Trophoblast cell (in vitro differentiated cells and primary cell): ENCODE measurements at regions not wholly inside any gene's neighbourhood (a gene's known extent, or its start where the extent isn't known, plus 50 kb on each side); places are given as distances from the start of the nearest gene placed in this dataset.

ENCODE experiments used
- DNase-seq, 2 donors: peaks; one replicate each; pipeline ENCODE4 v3.0.0-alpha.2; 2016
- H2AFZ ChIP-seq: 2 replicates; pipeline ENCODE4 v1.6.1; 2013; ENCODE audit warnings: low read length, moderate library complexity, mild to moderate bottlenecking; ENCODE audit not compliant: insufficient read depth, poor library complexity
- H2AK5ac ChIP-seq: 2 replicates; pipeline ENCODE4 v1.6.1; 2013; ENCODE audit warnings: mild to moderate bottlenecking, low read length
- H2BK120ac ChIP-seq: 2 replicates; pipeline ENCODE4 v1.6.1; 2013; ENCODE audit warnings: low read length, mild to moderate bottlenecking, moderate library complexity; ENCODE audit not compliant: insufficient read depth, poor library complexity
- H2BK12ac ChIP-seq: 2 replicates; pipeline ENCODE4 v1.6.1; 2013; ENCODE audit warnings: mild to moderate bottlenecking, low read length, moderate library complexity
- H2BK5ac ChIP-seq: 2 replicates; pipeline ENCODE4 v1.6.1; 2013; ENCODE audit warnings: low read length, low read depth, moderate library complexity, mild to moderate bottlenecking; ENCODE audit not compliant: poor library complexity
- H3K14ac ChIP-seq: 2 replicates; pipeline ENCODE4 v1.6.1; 2013; ENCODE audit warnings: mild to moderate bottlenecking, low read length
- H3K18ac ChIP-seq: 2 replicates; pipeline ENCODE4 v1.6.1; 2013; ENCODE audit warnings: mild to moderate bottlenecking, low read length
- H3K23ac ChIP-seq: 2 replicates; pipeline ENCODE4 v1.6.1; 2013; ENCODE audit warnings: low read length
- H3K27ac ChIP-seq: 2 replicates; pipeline ENCODE4 v1.5.1; 2013; ENCODE audit warnings: low read depth, mild to moderate bottlenecking, inconsistent platforms, low read length, moderate library complexity
- H3K27me3 ChIP-seq: 2 replicates; pipeline ENCODE4 v1.6.1; 2013; ENCODE audit warnings: inconsistent platforms, mild to moderate bottlenecking, low read length, moderate library complexity; ENCODE audit not compliant: insufficient read depth
- H3K36me3 ChIP-seq, 2 experiments: 1 replicate in 1 of 2; 2 replicates in 1 of 2; pipeline ENCODE4 v1.6.1; 2013; ENCODE audit warnings: low read length in 2 of 2, mild to moderate bottlenecking in 2 of 2, moderate library complexity in 1 of 2; ENCODE audit not compliant: insufficient read depth in 2 of 2, control insufficient read depth in 1 of 2
- H3K4ac ChIP-seq: 2 replicates; pipeline ENCODE4 v1.6.1; 2013; ENCODE audit warnings: low read depth, mild to moderate bottlenecking, low read length, moderate library complexity
- H3K4me1 ChIP-seq, 2 experiments: 1 replicate in 1 of 2; 2 replicates in 1 of 2; pipeline ENCODE4 v1.6.1; 2013; ENCODE audit warnings: low read length in 2 of 2, mild to moderate bottlenecking in 2 of 2, moderate library complexity in 1 of 2; ENCODE audit not compliant: insufficient read depth in 2 of 2, control insufficient read depth in 1 of 2
- H3K4me2 ChIP-seq: 2 replicates; pipeline ENCODE4 v1.6.1; 2013; ENCODE audit warnings: inconsistent platforms, mild to moderate bottlenecking, low read length, moderate library complexity
- H3K4me3 ChIP-seq: 2 replicates; pipeline ENCODE4 v1.5.1; 2013; ENCODE audit warnings: mild to moderate bottlenecking, low read depth, low read length, inconsistent platforms
- H3K79me1 ChIP-seq: one replicate; pipeline ENCODE4 v1.6.1; 2013; ENCODE audit warnings: low read length
- H3K79me2 ChIP-seq: 2 replicates; pipeline ENCODE4 v1.6.1; 2013; ENCODE audit warnings: low read length, mild to moderate bottlenecking; ENCODE audit not compliant: control insufficient read depth, insufficient read depth, poor library complexity
- H3K9ac ChIP-seq: 2 replicates; pipeline ENCODE4 v1.6.1; 2013; ENCODE audit warnings: mild to moderate bottlenecking, low read length
- H3K9me3 ChIP-seq: 2 replicates; pipeline ENCODE4 v1.6.1; 2013; ENCODE audit warnings: low read depth, mild to moderate bottlenecking, control low read depth, inconsistent platforms, low read length; ENCODE audit not compliant: insufficient read depth
- H4K12ac ChIP-seq: 2 replicates; pipeline ENCODE4 v1.6.1; 2013; ENCODE audit warnings: low read depth, mild to moderate bottlenecking, low read length, moderate library complexity
- H4K8ac ChIP-seq: 2 replicates; pipeline ENCODE4 v1.6.1; 2013; ENCODE audit warnings: low read depth, mild to moderate bottlenecking, low read length, moderate library complexity
- H4K91ac ChIP-seq: one replicate; pipeline ENCODE4 v1.6.1; 2013; ENCODE audit warnings: low read depth, mild to moderate bottlenecking, low read length, moderate library complexity
- WGBS: extraction: QIAGEN DNeasy Blood & Tissue Kit; methylation state at CpG from one replicate; pipeline ENCODE4 v1.1.7; 2013; ENCODE audit warnings: missing lambda C conversion rate; ENCODE audit not compliant: insufficient read length, insufficient coverage; ENCODE audit errors: extremely low coverage; 5-methylcytosine and 5-hydroxymethylcytosine counted together

- H3K9ac ChIP-seq, result no peak overlapping the region
- H4K91ac ChIP-seq, result no peak overlapping the region
- H2BK12ac ChIP-seq, result no peak overlapping the region
- no peak overlapping the region for H2BK120ac ChIP-seq
- DNase-seq, result no peak
- H2AFZ ChIP-seq, result no peak overlapping the region
- H4K12ac ChIP-seq, result no peak overlapping the region
- no peak overlapping the region for H2AK5ac ChIP-seq
- no peaks in the 10 kb centered on the region for H3K4me1 ChIP-seq
- H3K9me3 ChIP-seq, result no peaks in the 10 kb centered on the region
- H3K27ac ChIP-seq, result no peak overlapping the region
- H3K79me1 ChIP-seq, result no peaks in the 10 kb centered on the region
- no peak overlapping the region for H3K23ac ChIP-seq
- H3K79me2 ChIP-seq, result no peaks in the 10 kb centered on the region
- WGBS, result no CpG with 5 or more reads among the region's 2 CpGs
- no peaks in the 10 kb centered on the region for H3K36me3 ChIP-seq
- H3K4me2 ChIP-seq, result no peak overlapping the region
- no peaks in the 10 kb centered on the region for H3K27me3 ChIP-seq
- H3K14ac ChIP-seq, result no peak overlapping the region
- H2BK5ac ChIP-seq, result no peak overlapping the region
- H3K4ac ChIP-seq, result no peak overlapping the region
- no peak overlapping the region for H3K18ac ChIP-seq
- H3K4me3 ChIP-seq, result no peak overlapping the region
- H4K8ac ChIP-seq, result no peak overlapping the region
Observed at GRCh38 chr2:183214680-183215079, 90.4 kb downstream of the NUP35 start.

- DNase-seq, result no peak
- H2AFZ ChIP-seq, result no peak overlapping the region
- no CpG with 5 or more reads among the region's 1 CpG for WGBS
- no peak overlapping the region for H2BK120ac ChIP-seq
- H3K9me3 ChIP-seq, result no peaks in the 10 kb centered on the region
- H3K14ac ChIP-seq, result no peak overlapping the region
- H3K4me2 ChIP-seq, result no peak overlapping the region
- H4K8ac ChIP-seq, result no peak overlapping the region
- H4K91ac ChIP-seq, result no peak overlapping the region
- no peaks in the 10 kb centered on the region for H3K79me2 ChIP-seq
- no peaks in the 10 kb centered on the region for H3K4me1 ChIP-seq
- H3K23ac ChIP-seq, result no peak overlapping the region
- no peak overlapping the region for H3K4me3 ChIP-seq
- no peaks in the 10 kb centered on the region for H3K36me3 ChIP-seq
- H3K18ac ChIP-seq, result no peak overlapping the region
- no peak overlapping the region for H2BK12ac ChIP-seq
- H3K9ac ChIP-seq, result no peak overlapping the region
- no peak overlapping the region for H3K27ac ChIP-seq
- no peak overlapping the region for H4K12ac ChIP-seq
- H3K27me3 ChIP-seq, result no peaks in the 10 kb centered on the region
- no peaks in the 10 kb centered on the region for H3K79me1 ChIP-seq
- H3K4ac ChIP-seq, result no peak overlapping the region
- H2AK5ac ChIP-seq, result no peak overlapping the region
- no peak overlapping the region for H2BK5ac ChIP-seq
Observed at GRCh38 chr2:183215917-183216316, 91.7 kb downstream of the NUP35 start.

- H4K8ac ChIP-seq, result no peak overlapping the region
- H2AK5ac ChIP-seq, result no peak overlapping the region
- H2BK12ac ChIP-seq, result no peak overlapping the region
- no peaks in the 10 kb centered on the region for H3K79me1 ChIP-seq
- no peak overlapping the region for H2BK120ac ChIP-seq
- H3K4me3 ChIP-seq, result no peak overlapping the region
- no peak overlapping the region for H4K91ac ChIP-seq
- H3K4me1 ChIP-seq, result no peaks in the 10 kb centered on the region
- no peak overlapping the region for H3K4ac ChIP-seq
- no peak overlapping the region for H3K27ac ChIP-seq
- H4K12ac ChIP-seq, result no peak overlapping the region
- no peak overlapping the region for H3K23ac ChIP-seq
- H2BK5ac ChIP-seq, result no peak overlapping the region
- no peaks in the 10 kb centered on the region for H3K9me3 ChIP-seq
- H3K18ac ChIP-seq, result no peak overlapping the region
- no peaks in the 10 kb centered on the region for H3K36me3 ChIP-seq
- no peak overlapping the region for H3K9ac ChIP-seq
- peak in 1 of 2 donors; percentile 55 for DNase-seq
- H3K14ac ChIP-seq, result no peak overlapping the region
- H3K27me3 ChIP-seq, result no peaks in the 10 kb centered on the region
- WGBS, result no CpG with 5 or more reads among the region's 3 CpGs
- no peak overlapping the region for H3K4me2 ChIP-seq
- no peaks in the 10 kb centered on the region for H3K79me2 ChIP-seq
- H2AFZ ChIP-seq, result no peak overlapping the region
Observed at GRCh38 chr2:183219888-183220287, 95.6 kb downstream of the NUP35 start.

- H2AK5ac ChIP-seq, result no peak overlapping the region
- DNase-seq, result no peak
- no peak overlapping the region for H2BK12ac ChIP-seq
- H3K4me2 ChIP-seq, result no peak overlapping the region
- H3K14ac ChIP-seq, result no peak overlapping the region
- H2BK5ac ChIP-seq, result no peak overlapping the region
- no CpG with 5 or more reads among the region's 5 CpGs for WGBS
- no peak overlapping the region for H2BK120ac ChIP-seq
- no peak overlapping the region for H3K27ac ChIP-seq
- H3K79me1 ChIP-seq, result no peaks in the 10 kb centered on the region
- H4K91ac ChIP-seq, result no peak overlapping the region
- no peak overlapping the region for H3K4ac ChIP-seq
- no peak overlapping the region for H3K23ac ChIP-seq
- H3K79me2 ChIP-seq, result no peaks in the 10 kb centered on the region
- no peaks in the 10 kb centered on the region for H3K27me3 ChIP-seq
- no peak overlapping the region for H3K9ac ChIP-seq
- no peak overlapping the region for H3K4me3 ChIP-seq
- no peak overlapping the region for H4K8ac ChIP-seq
- no peaks in the 10 kb centered on the region for H3K36me3 ChIP-seq
- no peak overlapping the region for H2AFZ ChIP-seq
- no peaks in the 10 kb centered on the region for H3K4me1 ChIP-seq
- no peak overlapping the region for H3K18ac ChIP-seq
- no peaks in the 10 kb centered on the region for H3K9me3 ChIP-seq
- H4K12ac ChIP-seq, result no peak overlapping the region
Observed at GRCh38 chr2:183222751-183223150, 98.5 kb downstream of the NUP35 start.
